Peyer's patch (tissue), 4 donors: ENCODE measurements at regions not wholly inside any gene's neighbourhood (a gene's known extent, or its start where the extent isn't known, plus 50 kb on each side); places are given as distances from the start of the nearest gene placed in this dataset.

Experiments
- POLR2A ChIP-seq, 2 donors: fragments of 450-650 bp; IDR thresholded peaks; one replicate each; pipeline ENCODE4 v1.5.1; 2017; ENCODE audit warnings: antibody characterized with exemption in 2 of 2, mild to moderate bottlenecking in 2 of 2, moderate library complexity in 2 of 2
- TF ChIP-seq, protein P1 (sequence below), 6 experiments: fragments of 450-650 bp in 4 of 6; fragments of 200-600 bp in 2 of 6; sonication (generic) in 1 of 6; IDR thresholded peaks; one replicate each; pipeline ENCODE4 v1.5.1; 2017 to 2019; ENCODE audit warnings: antibody characterized with exemption in 6 of 6, mild to moderate bottlenecking in 3 of 6, moderate library complexity in 1 of 6

DNA sequence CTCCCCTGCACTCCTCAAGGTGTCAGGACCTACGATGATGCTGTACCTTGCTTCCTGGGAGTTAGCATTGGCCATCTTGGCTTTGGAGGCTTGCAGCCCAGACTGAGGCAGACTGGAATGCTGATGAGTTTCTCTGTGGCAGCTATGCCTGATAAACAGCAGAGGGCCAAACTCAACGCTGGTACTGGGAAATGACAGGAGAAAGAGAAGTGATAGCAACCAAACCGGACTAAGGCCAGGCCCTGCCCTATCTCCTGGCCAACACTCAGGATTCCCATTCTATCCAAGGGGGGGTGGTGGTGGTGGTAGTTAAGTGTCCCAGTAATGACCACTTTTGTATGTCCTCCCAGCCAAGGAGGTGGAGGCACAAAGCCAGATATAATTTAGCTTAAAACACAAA lies 90.0 kb upstream of the DTNBP1 start:
- TF ChIP-seq, protein P1, sequence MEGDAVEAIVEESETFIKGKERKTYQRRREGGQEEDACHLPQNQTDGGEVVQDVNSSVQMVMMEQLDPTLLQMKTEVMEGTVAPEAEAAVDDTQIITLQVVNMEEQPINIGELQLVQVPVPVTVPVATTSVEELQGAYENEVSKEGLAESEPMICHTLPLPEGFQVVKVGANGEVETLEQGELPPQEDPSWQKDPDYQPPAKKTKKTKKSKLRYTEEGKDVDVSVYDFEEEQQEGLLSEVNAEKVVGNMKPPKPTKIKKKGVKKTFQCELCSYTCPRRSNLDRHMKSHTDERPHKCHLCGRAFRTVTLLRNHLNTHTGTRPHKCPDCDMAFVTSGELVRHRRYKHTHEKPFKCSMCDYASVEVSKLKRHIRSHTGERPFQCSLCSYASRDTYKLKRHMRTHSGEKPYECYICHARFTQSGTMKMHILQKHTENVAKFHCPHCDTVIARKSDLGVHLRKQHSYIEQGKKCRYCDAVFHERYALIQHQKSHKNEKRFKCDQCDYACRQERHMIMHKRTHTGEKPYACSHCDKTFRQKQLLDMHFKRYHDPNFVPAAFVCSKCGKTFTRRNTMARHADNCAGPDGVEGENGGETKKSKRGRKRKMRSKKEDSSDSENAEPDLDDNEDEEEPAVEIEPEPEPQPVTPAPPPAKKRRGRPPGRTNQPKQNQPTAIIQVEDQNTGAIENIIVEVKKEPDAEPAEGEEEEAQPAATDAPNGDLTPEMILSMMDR (IDR thresholded peaks at IDR 0.05) = peak in 1 of 6 experiments; percentile 24
- TF ChIP-seq POLR2A (IDR thresholded peaks at IDR 0.05) = no peak
